Activated naive CD4-positive, alpha-beta T cell treated with anti-CD3 and anti-CD28 coated beads, Interleukin-2, amount 50 U/mL, for 72 hours (primary cell): ENCODE measurements at regions not wholly inside any gene's neighbourhood (a gene's known extent, or its start where the extent isn't known, plus 50 kb on each side); places are given as distances from the start of the nearest gene placed in this dataset.

Experiments
- ATAC-seq, 2 donors: fragments of 150-1000 bp; cut with Tn5 transposase; 2 replicates each; pipeline ENCODE4 v1.10.0; 2021; ENCODE audit warnings: mild to moderate bottlenecking in 2 of 2, moderate library complexity in 2 of 2
- DNase-seq, 2 donors: peaks; one replicate each; pipeline ENCODE4 v3.0.0; 2021 to 2022; ENCODE audit warnings: low spot score in 2 of 2
- H3K27ac Mint-ChIP-seq, 2 donors: one replicate each; pipeline ENCODE4 v1.8.0; 2022; ENCODE audit warnings: mild to moderate bottlenecking in 2 of 2, mixed read lengths in 2 of 2
- H3K36me3 Mint-ChIP-seq, 2 donors: one replicate each; pipeline ENCODE4 v1.8.0; 2022; ENCODE audit warnings: mixed read lengths in 2 of 2
- H3K9me3 Mint-ChIP-seq, 2 donors: one replicate each; pipeline ENCODE4 v1.8.0; 2022; ENCODE audit warnings: mixed read lengths in 2 of 2

- Mint-ChIP-seq H3K9me3 (no peaks in the 10 kb centered on the region), H3K27ac (no peak overlapping the region), H3K36me3 (no peaks in the 10 kb centered on the region)
- DNase-seq = no peak
- ATAC-seq = no peak
Measured at GRCh38 chr10:130440971-130441370, 304.8 kb downstream of the GLRX3 start.

GRCh38 chr10:130443066-130443465 lies 306.9 kb downstream of the GLRX3 start:
- Mint-ChIP-seq H3K9me3 (no peaks in the 10 kb centered on the region), H3K36me3 (no peaks in the 10 kb centered on the region), H3K27ac (no peak overlapping the region)
- DNase-seq (no peak), ATAC-seq (no peak)

GRCh38 chr10:130453036-130453720 lies 317.0 kb downstream of the GLRX3 start:
- Mint-ChIP-seq H3K27ac (no peak overlapping the region), H3K36me3 (peaks cover 0 to 4% of the 10 kb centered on the region in 2 donors), H3K9me3 (no peaks in the 10 kb centered on the region)
- DNase-seq = no peak
- no peak for ATAC-seq

- ATAC-seq (no peak), DNase-seq (no peak)
- H3K27ac Mint-ChIP-seq = no peak overlapping the region
- H3K9me3 Mint-ChIP-seq = no peaks in the 10 kb centered on the region
- peaks cover 0 to 4% of the 10 kb centered on the region in 2 donors for H3K36me3 Mint-ChIP-seq
Measured at GRCh38 chr10:130453721-130454542, 317.7 kb downstream of the GLRX3 start.

- no peak for DNase-seq
- peaks cover 0 to 4% of the 10 kb centered on the region in 2 donors for H3K36me3 Mint-ChIP-seq
- H3K27ac Mint-ChIP-seq = no peak overlapping the region
- ATAC-seq = no peak
- H3K9me3 Mint-ChIP-seq = no peaks in the 10 kb centered on the region
Measured at GRCh38 chr10:130454543-130455000, 318.4 kb downstream of the GLRX3 start.

GRCh38 chr10:130455111-130455695 lies 319.0 kb downstream of the GLRX3 start:
- Mint-ChIP-seq H3K27ac (no peak overlapping the region), H3K9me3 (no peaks in the 10 kb centered on the region), H3K36me3 (peaks cover 0 to 4% of the 10 kb centered on the region in 2 donors)
- DNase-seq (no peak), ATAC-seq (no peak)

- DNase-seq = no peak
- H3K36me3 Mint-ChIP-seq = peaks cover 0 to 4% of the 10 kb centered on the region in 2 donors
- no peak for ATAC-seq
- H3K9me3 Mint-ChIP-seq = no peaks in the 10 kb centered on the region
- no peak overlapping the region for H3K27ac Mint-ChIP-seq
Measured at GRCh38 chr10:130455791-130456190, 319.6 kb downstream of the GLRX3 start.

GRCh38 chr10:130456616-130457015 lies 320.4 kb downstream of the GLRX3 start:
- no peaks in the 10 kb centered on the region for H3K9me3 Mint-ChIP-seq
- DNase-seq = no peak
- peaks cover 0 to 4% of the 10 kb centered on the region in 2 donors for H3K36me3 Mint-ChIP-seq
- ATAC-seq = no peak
- H3K27ac Mint-ChIP-seq = no peak overlapping the region

GRCh38 chr10:130458509-130458908 lies 322.3 kb downstream of the GLRX3 start:
- H3K27ac Mint-ChIP-seq = no peak overlapping the region
- ATAC-seq = no peak

GRCh38 chr10:130459011-130459410 lies 322.8 kb downstream of the GLRX3 start:
- Mint-ChIP-seq H3K27ac (no peak overlapping the region), H3K36me3 (no peaks in the 10 kb centered on the region), H3K9me3 (no peaks in the 10 kb centered on the region)
- DNase-seq = no peak
- ATAC-seq = no peak

More at GRCh38 chr10:130458509-130458908, 322.3 kb downstream of the GLRX3 start:
- Mint-ChIP-seq H3K9me3 (no peaks in the 10 kb centered on the region), H3K36me3 (peaks cover 0 to 1% of the 10 kb centered on the region in 2 donors)
- no peak for DNase-seq

- no peak overlapping the region for H3K27ac Mint-ChIP-seq
- no peaks in the 10 kb centered on the region for H3K9me3 Mint-ChIP-seq
- DNase-seq = no peak
- no peak for ATAC-seq
- H3K36me3 Mint-ChIP-seq = no peaks in the 10 kb centered on the region
Measured at GRCh38 chr10:130459851-130460490, 323.8 kb downstream of the GLRX3 start.

- Mint-ChIP-seq H3K36me3 (no peaks in the 10 kb centered on the region), H3K9me3 (no peaks in the 10 kb centered on the region), H3K27ac (no peak overlapping the region)
- DNase-seq (no peak), ATAC-seq (no peak)
Measured at GRCh38 chr10:130461631-130462030, 325.4 kb downstream of the GLRX3 start.

GRCh38 chr10:130463104-130463875 lies 327.1 kb downstream of the GLRX3 start:
- DNase-seq (no peak), ATAC-seq (no peak)
- Mint-ChIP-seq H3K27ac (no peak overlapping the region), H3K36me3 (peaks cover 0 to 4% of the 10 kb centered on the region in 2 donors), H3K9me3 (peaks cover 6 to 9% of the 10 kb centered on the region in 2 donors)

GRCh38 chr10:130463876-130464364 lies 327.7 kb downstream of the GLRX3 start:
- DNase-seq = no peak
- Mint-ChIP-seq H3K27ac (no peak overlapping the region), H3K36me3 (peaks cover 0 to 8% of the 10 kb centered on the region in 2 donors), H3K9me3 (peaks cover 9 to 10% of the 10 kb centered on the region in 2 donors)
- no peak for ATAC-seq

- Mint-ChIP-seq H3K27ac (no peak overlapping the region), H3K9me3 (peaks cover 12 to 15% of the 10 kb centered on the region in 2 donors), H3K36me3 (peaks cover 0 to 13% of the 10 kb centered on the region in 2 donors)
- no peak for DNase-seq
- no peak for ATAC-seq
Measured at GRCh38 chr10:130464426-130464825, 328.2 kb downstream of the GLRX3 start.
